Right lobe of liver (tissue), 6 donors: ENCODE measurements at regions not wholly inside any gene's neighbourhood (a gene's known extent, or its start where the extent isn't known, plus 50 kb on each side); places are given as distances from the start of the nearest gene placed in this dataset.

Experiments used
- ATAC-seq, 4 donors: fragments of 200-7000 bp; cut with Tn5 transposase; one replicate each; pipeline ENCODE4 v1.9.1; 2020; ENCODE audit warnings: mild to moderate bottlenecking in 4 of 4, moderate library complexity in 4 of 4
- DNase-seq, 3 donors: peaks; one replicate each; pipeline ENCODE4 v3.0.0-alpha.2; 2020
- H3K27ac ChIP-seq, 3 donors: fragments of 200-600 bp; one replicate each; pipeline ENCODE4 v1.8.0; 2022
- H3K27me3 ChIP-seq, 2 donors: fragments of 200-600 bp; one replicate each; pipeline ENCODE4 v1.8.0; 2022
- H3K36me3 ChIP-seq, 4 donors: fragments of 200-600 bp; sonication (generic) in 1 of 4; one replicate each; pipeline versions ENCODE4 v1.5.1 to v1.8.0; 2017 to 2022; ENCODE audit warnings: control low read depth in 1 of 4
- H3K4me1 ChIP-seq, 4 donors: fragments of 200-600 bp; sonication (generic) in 1 of 4; one replicate each; pipeline versions ENCODE4 v1.5.1 to v1.8.0; 2017 to 2022; ENCODE audit warnings: control low read depth in 1 of 4
- H3K4me3 ChIP-seq, 3 donors: fragments of 200-600 bp; one replicate each; pipeline ENCODE4 v1.8.0; 2022
- H3K9me3 ChIP-seq, 4 donors: fragments of 200-600 bp; sonication (generic) in 1 of 4; one replicate each; pipeline versions ENCODE4 v1.5.1 to v1.8.0; 2017 to 2022; ENCODE audit warnings: control low read depth in 1 of 4
- CTCF ChIP-seq, 4 donors: fragments of 200-600 bp in 3 of 4; fragments of 450-650 bp in 1 of 4; IDR thresholded peaks; one replicate each; pipeline versions ENCODE4 v1.5.1 to v1.8.0; 2016 to 2022; ENCODE audit warnings: antibody characterized with exemption in 4 of 4, mild to moderate bottlenecking in 2 of 4
- POLR2A ChIP-seq: fragments of 450-650 bp; IDR thresholded peaks from one replicate; pipeline ENCODE4 v1.6.1; 2017; ENCODE audit warnings: antibody characterized with exemption, mild to moderate bottlenecking
- WGBS: methylation state at CpG from one replicate; pipeline ENCODE4 v1.1.6; 2018; ENCODE audit warnings: low coverage, low lambda C conversion rate; ENCODE audit not compliant: insufficient coverage; ENCODE audit errors: missing lambda C conversion rate; 5-methylcytosine and 5-hydroxymethylcytosine counted together
- intact Hi-C, 2 donors: fragments of 100-400 bp; cut with DNase I; formaldehyde crosslinking; loops; one replicate each; pipeline versions ENCODE4 v1.11.2 to v1.14.1; 2022
- donor health status: DM: no; HTN: yes; CAD: no.
- donor health status: DM: no; HTN: no; CAD: no.
- donor health status: DM: no; HTN: no; CAD: no.
- donor health status: DM: no; HTN: yes; CAD: no.
- donor health status: DM: no; HTN: yes; CAD: no.

- no peak overlapping the region for H3K27ac ChIP-seq
Measured at GRCh38 chr20:40583205-40583604, 105.8 kb downstream of the MAFB start.

GRCh38 chr20:40582531-40582930 is 106.5 kb downstream of the MAFB start:
- DNase-seq (peak in 1 of 3 donors; percentile 69), ATAC-seq (peak; percentile 81 to 90 (median 87))
- H3K36me3 ChIP-seq: no peaks in the 10 kb centered on the region
- TF ChIP-seq POLR2A (no peak), CTCF (IDR thresholded peaks at IDR 0.05) (no peak)
- H3K27me3 ChIP-seq: no peaks in the 10 kb centered on the region
- H3K4me1 ChIP-seq: peaks cover 0 to 14% (median 2%) of the 10 kb centered on the region in 4 donors
- H3K9me3 ChIP-seq: no peaks in the 10 kb centered on the region
- H3K27ac ChIP-seq: no peak overlapping the region
- 43% methylated on average over 4 of the region's 4 CpGs for WGBS
- intact Hi-C loops: no loop called here
- H3K4me3 ChIP-seq: no peak overlapping the region

More at GRCh38 chr20:40583205-40583604, 105.8 kb downstream of the MAFB start:
- Histone ChIP-seq H3K4me3 (no peak overlapping the region), H3K27me3 (no peaks in the 10 kb centered on the region), H3K9me3 (no peaks in the 10 kb centered on the region), H3K4me1 (peaks cover 0 to 14% (median 2%) of the 10 kb centered on the region in 4 donors), H3K36me3 (no peaks in the 10 kb centered on the region)
- intact Hi-C loops: no loop called here
- TF ChIP-seq POLR2A (no peak), CTCF (IDR thresholded peaks at IDR 0.05) (no peak)
- DNase-seq: peak in 2 of 3 donors; percentile 48 to 64
- 53% methylated on average over 5 of the region's 7 CpGs for WGBS
- ATAC-seq: peak; percentile 53 to 68 (median 64)

GRCh38 chr20:40579701-40580100 is 109.3 kb downstream of the MAFB start:
- intact Hi-C loops: no loop called here
- no peak overlapping the region for H3K27ac ChIP-seq
- 100% methylated on average over 1 of the region's 1 CpG for WGBS
- ATAC-seq: no peak
- no peaks in the 10 kb centered on the region for H3K27me3 ChIP-seq
- H3K4me1 ChIP-seq: peaks cover 0 to 14% (median 2%) of the 10 kb centered on the region in 4 donors
- H3K9me3 ChIP-seq: no peaks in the 10 kb centered on the region
- no peak overlapping the region for H3K4me3 ChIP-seq
- TF ChIP-seq POLR2A: no peak
- no peak for TF ChIP-seq CTCF (IDR thresholded peaks at IDR 0.05)
- H3K36me3 ChIP-seq: no peaks in the 10 kb centered on the region
- no peak for DNase-seq

- DNase-seq (no peak), ATAC-seq (no peak)
- no peaks in the 10 kb centered on the region for H3K9me3 ChIP-seq
- TF ChIP-seq POLR2A (no peak), CTCF (IDR thresholded peaks at IDR 0.05) (no peak)
- no peaks in the 10 kb centered on the region for H3K36me3 ChIP-seq
- H3K4me1 ChIP-seq: peaks cover 0 to 14% (median 2%) of the 10 kb centered on the region in 4 donors
- no peak overlapping the region for H3K27ac ChIP-seq
- WGBS: 68% methylated on average over 3 of the region's 4 CpGs
- H3K27me3 ChIP-seq: no peaks in the 10 kb centered on the region
- no peak overlapping the region for H3K4me3 ChIP-seq
- intact Hi-C loops: no loop called here
Measured at GRCh38 chr20:40578961-40579360, 110.1 kb downstream of the MAFB start.

- intact Hi-C loops: no loop called here
- 25% methylated on average over 1 of the region's 4 CpGs for WGBS
Measured at GRCh38 chr20:40575851-40576250, 113.2 kb downstream of the MAFB start.

More at GRCh38 chr20:40575851-40576250, 113.2 kb downstream of the MAFB start:
- no peak for DNase-seq
- no peak for ATAC-seq
- Histone ChIP-seq H3K36me3 (no peaks in the 10 kb centered on the region), H3K4me3 (no peak overlapping the region), H3K27ac (no peak overlapping the region), H3K9me3 (no peaks in the 10 kb centered on the region), H3K4me1 (peaks cover 0 to 14% (median 3%) of the 10 kb centered on the region in 4 donors), H3K27me3 (no peaks in the 10 kb centered on the region)
- TF ChIP-seq CTCF (IDR thresholded peaks at IDR 0.05): no peak
- TF ChIP-seq POLR2A: no peak
